ENCODE measurements at regions not wholly inside any gene's neighbourhood (a gene's known extent, or its start where the extent isn't known, plus 50 kb on each side); places are given as distances from the start of the nearest gene placed in this dataset.

DNA sequence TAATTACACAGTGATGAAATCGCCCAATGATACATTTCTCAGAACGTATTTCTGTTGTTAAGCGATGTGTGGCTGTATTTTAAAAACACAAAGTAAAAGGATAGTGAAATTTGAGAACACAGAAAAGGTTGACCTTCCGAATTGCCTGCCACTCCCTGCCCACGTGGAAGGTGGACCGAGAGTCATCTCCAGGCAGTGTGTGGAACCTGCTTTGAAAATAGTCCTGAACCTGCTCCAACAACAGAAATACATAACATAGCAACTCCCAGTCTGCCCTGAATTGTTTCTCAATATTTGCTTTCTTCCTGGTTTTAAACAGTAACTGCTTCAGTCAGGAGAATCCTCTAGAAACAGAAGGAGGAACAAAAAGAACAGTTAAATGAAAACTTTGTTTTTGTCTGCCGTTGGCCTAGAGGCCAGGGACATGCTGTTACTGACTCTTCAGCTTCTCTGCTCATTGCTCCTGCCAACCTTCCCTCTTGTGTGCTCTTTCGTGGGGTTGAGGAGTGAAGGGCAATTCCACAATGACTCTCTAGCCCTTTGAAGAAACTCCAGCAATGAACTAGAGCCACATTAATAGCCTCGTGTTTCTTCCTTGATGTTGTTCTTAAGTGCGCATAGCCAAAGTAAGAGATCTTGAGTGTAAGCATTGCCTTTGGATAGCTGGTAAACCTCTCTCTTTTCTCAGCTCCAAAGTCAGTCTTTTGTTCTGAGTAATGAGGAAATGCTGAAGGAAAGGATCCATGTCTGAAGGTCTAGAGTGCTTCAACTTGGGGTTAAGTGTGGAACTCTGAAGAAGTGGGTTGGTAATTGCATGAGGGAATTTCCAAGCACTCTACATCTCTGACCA, 452.5 kb upstream of the CCL2 start:
- H3K27ac Mint-ChIP-seq (ENCODE audit: low read depth) = no peak overlapping the region
- H3K36me3 Mint-ChIP-seq (ENCODE audit: insufficient read depth) = peaks cover 2% of the 10 kb centered on the region
- H3K4me3 Mint-ChIP-seq = no peak overlapping the region
- no peaks in the 10 kb centered on the region for H3K4me1 Mint-ChIP-seq
- peaks cover 62% of the 10 kb centered on the region for H3K27me3 Mint-ChIP-seq
- ATAC-seq (replicated peaks; ENCODE audit: extremely low read depth, poor library complexity, severe bottlenecking) (no peak), DNase-seq (ENCODE audit: low spot score in 2 of 2) (no peak)
- H3K9me3 Mint-ChIP-seq = no peaks in the 10 kb centered on the region

DNA sequence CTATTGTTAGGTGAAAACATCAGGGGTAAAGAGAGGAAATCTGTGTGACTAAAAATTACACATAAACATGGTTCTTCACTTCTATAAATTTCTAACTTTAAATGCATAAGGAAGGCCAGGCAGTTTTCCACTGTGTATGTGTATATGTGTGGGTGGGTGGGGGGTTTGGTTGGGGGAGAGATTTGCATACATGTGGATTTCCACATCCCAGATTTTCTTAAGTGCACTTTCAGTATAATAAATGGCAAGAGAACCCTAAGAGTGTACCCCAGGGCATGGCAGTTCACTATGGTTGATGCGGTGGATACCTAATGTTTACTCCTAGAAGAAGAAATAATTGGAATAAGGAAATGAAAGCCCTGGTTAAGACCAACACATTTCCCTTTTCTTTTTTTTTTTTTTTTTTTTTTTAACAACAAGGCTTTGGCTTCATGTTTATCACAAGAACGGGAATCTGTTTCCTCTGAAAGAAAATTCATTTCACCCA, 451.8 kb upstream of the CCL2 start:
- Mint-ChIP-seq H3K36me3 (ENCODE audit: insufficient read depth) (peaks cover 2% of the 10 kb centered on the region), H3K27me3 (peaks cover 58% of the 10 kb centered on the region), H3K27ac (ENCODE audit: low read depth) (no peak overlapping the region), H3K4me3 (no peak overlapping the region), H3K4me1 (no peaks in the 10 kb centered on the region), H3K9me3 (no peaks in the 10 kb centered on the region)
- ATAC-seq (replicated peaks; ENCODE audit: extremely low read depth, poor library complexity, severe bottlenecking) = no peak
- DNase-seq (ENCODE audit: low spot score in 2 of 2) = no peak

GRCh38 chr17:33803686-33804085, 451.4 kb upstream of the CCL2 start:
- DNase-seq (ENCODE audit: low spot score in 2 of 2) (no peak), ATAC-seq (replicated peaks; ENCODE audit: extremely low read depth, poor library complexity, severe bottlenecking) (no peak)
- Mint-ChIP-seq H3K36me3 (ENCODE audit: insufficient read depth) (peaks cover 2% of the 10 kb centered on the region), H3K4me3 (no peak overlapping the region), H3K27me3 (peaks cover 60% of the 10 kb centered on the region), H3K9me3 (no peaks in the 10 kb centered on the region), H3K4me1 (no peaks in the 10 kb centered on the region), H3K27ac (ENCODE audit: low read depth) (no peak overlapping the region)

DNA sequence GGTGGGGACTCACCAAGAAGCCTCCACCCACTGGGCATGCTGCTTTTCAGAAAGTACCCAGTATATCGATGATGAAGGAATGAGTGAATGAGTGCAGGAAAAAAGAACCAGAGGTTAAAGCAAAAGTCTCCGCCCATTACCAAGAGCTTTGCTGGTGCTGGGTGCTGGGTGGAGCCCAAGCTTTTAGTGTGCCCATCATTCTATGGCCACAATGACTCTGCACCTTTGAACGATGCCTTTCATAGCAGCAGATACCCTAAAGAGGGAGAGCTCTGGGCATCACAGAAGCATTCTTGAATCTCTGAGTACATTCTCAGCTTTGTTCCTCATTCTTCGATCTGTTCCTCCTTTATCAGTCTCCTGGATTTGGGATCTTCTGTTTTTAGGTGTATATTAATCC, 450.7 kb upstream of the CCL2 start:
- no peaks in the 10 kb centered on the region for H3K4me1 Mint-ChIP-seq
- ATAC-seq (replicated peaks; ENCODE audit: extremely low read depth, poor library complexity, severe bottlenecking) = no peak
- H3K27ac Mint-ChIP-seq (ENCODE audit: low read depth) = no peak overlapping the region
- no peak overlapping the region for H3K4me3 Mint-ChIP-seq
- peaks cover 62% of the 10 kb centered on the region for H3K27me3 Mint-ChIP-seq
- peaks cover 2% of the 10 kb centered on the region for H3K36me3 Mint-ChIP-seq (ENCODE audit: insufficient read depth)
- H3K9me3 Mint-ChIP-seq = no peaks in the 10 kb centered on the region
- DNase-seq (ENCODE audit: low spot score in 2 of 2) = no peak

DNA sequence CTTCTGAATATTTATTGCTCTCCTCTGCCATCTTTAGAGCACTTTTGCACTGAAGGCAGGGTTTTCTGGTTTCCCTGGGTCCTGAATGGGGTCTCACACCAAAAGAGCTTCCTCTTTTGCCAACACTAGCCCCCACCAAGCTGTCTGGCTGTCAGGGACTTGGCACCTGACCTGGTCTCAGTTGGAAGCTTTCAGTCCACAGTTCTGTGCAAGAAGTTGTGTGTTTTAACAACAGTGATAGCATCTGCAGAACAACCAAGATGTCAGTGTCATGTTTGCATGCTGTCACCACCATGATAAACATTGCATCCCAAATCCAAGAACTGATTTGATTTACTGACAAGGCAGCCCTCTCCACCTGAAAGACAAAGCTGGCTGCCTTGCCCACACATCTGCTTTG, 448.5 kb upstream of the CCL2 start:
- peaks cover 74% of the 10 kb centered on the region for H3K27me3 Mint-ChIP-seq
- no peak overlapping the region for H3K27ac Mint-ChIP-seq (ENCODE audit: low read depth)
- H3K4me1 Mint-ChIP-seq = no peaks in the 10 kb centered on the region
- ATAC-seq (replicated peaks; ENCODE audit: extremely low read depth, poor library complexity, severe bottlenecking) (no peak), DNase-seq (ENCODE audit: low spot score in 2 of 2) (no peak)
- no peaks in the 10 kb centered on the region for H3K36me3 Mint-ChIP-seq (ENCODE audit: insufficient read depth)
- H3K4me3 Mint-ChIP-seq = no peak overlapping the region
- no peaks in the 10 kb centered on the region for H3K9me3 Mint-ChIP-seq

DNA sequence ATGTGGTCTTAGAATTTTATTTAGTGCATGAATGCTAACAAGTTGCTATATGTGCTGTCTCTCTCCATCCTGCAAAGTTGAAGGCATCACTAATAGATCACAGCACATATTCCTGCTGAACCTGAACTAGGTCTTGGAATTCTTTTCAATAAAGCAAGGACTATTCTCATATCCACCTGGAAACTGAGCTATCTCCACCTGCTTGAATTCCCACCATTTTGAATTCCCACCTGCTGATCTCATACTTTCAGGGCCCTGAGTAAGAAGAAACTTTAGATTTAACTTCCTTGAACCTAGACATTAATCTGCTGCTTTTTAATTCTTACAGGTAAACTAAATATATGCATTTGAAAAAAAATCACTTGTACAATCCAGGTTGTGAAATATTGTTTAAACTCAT, 445.3 kb upstream of the CCL2 start:
- H3K27me3 Mint-ChIP-seq = peaks cover 65% of the 10 kb centered on the region
- no peaks in the 10 kb centered on the region for H3K4me1 Mint-ChIP-seq
- no peak for DNase-seq (ENCODE audit: low spot score in 2 of 2)
- no peaks in the 10 kb centered on the region for H3K36me3 Mint-ChIP-seq (ENCODE audit: insufficient read depth)
- H3K9me3 Mint-ChIP-seq = no peaks in the 10 kb centered on the region
- no peak overlapping the region for H3K27ac Mint-ChIP-seq (ENCODE audit: low read depth)
- H3K4me3 Mint-ChIP-seq = no peak overlapping the region
- ATAC-seq (replicated peaks; ENCODE audit: extremely low read depth, poor library complexity, severe bottlenecking) = no peak

DNA sequence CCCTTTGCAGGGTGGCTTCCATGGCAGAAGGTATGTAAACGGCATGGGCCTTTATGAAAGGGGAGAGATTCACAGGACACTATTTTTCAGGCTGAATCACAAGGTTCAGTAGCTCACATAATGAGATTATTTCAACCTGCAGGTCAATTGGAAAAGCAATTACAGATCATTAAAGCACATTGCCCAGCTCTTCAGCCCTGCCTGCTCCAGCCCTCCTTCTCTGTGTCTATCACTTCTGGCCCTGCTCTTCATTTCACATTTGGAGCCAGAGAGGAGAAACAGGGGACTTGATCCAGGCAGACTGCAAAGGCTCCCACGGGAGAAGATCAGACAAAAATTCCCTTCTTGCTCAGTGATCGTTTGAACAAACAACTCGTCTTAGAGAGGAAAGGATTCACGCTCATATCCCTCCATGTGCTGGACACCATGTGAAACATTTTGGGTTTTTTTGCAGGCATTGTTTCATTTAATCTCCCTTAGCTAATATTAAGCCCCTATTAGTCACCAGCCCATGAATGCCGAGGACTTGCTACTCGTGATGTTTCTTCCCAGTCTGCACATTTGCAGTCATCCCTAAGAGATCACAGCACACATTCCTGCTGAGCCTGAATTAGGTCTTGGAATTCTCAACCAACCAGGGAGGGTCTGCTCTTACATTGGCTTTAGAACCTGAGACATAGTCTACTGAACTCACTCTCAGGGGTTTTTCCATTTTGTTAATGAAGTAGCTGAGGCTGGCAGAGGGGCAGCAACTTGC, 443.9 kb upstream of the CCL2 start:
- ATAC-seq (replicated peaks; ENCODE audit: extremely low read depth, poor library complexity, severe bottlenecking) (no peak), DNase-seq (ENCODE audit: low spot score in 2 of 2) (no peak)
- H3K27me3 Mint-ChIP-seq = peaks cover 62% of the 10 kb centered on the region
- H3K4me3 Mint-ChIP-seq = no peak overlapping the region
- no peaks in the 10 kb centered on the region for H3K9me3 Mint-ChIP-seq
- H3K4me1 Mint-ChIP-seq = no peaks in the 10 kb centered on the region
- no peak overlapping the region for H3K27ac Mint-ChIP-seq (ENCODE audit: low read depth)
- H3K36me3 Mint-ChIP-seq (ENCODE audit: insufficient read depth) = no peaks in the 10 kb centered on the region

- no peak overlapping the region for H3K4me3 Mint-ChIP-seq
- no peak overlapping the region for H3K27ac Mint-ChIP-seq (ENCODE audit: low read depth)
- ATAC-seq (replicated peaks; ENCODE audit: extremely low read depth, poor library complexity, severe bottlenecking) (no peak), DNase-seq (ENCODE audit: low spot score in 2 of 2) (no peak)
- H3K27me3 Mint-ChIP-seq = peaks cover 62% of the 10 kb centered on the region
- H3K36me3 Mint-ChIP-seq (ENCODE audit: insufficient read depth) = no peaks in the 10 kb centered on the region
- no peaks in the 10 kb centered on the region for H3K4me1 Mint-ChIP-seq
- no peaks in the 10 kb centered on the region for H3K9me3 Mint-ChIP-seq
Measured at GRCh38 chr17:33811984-33812577, 443.0 kb upstream of the CCL2 start.

DNA sequence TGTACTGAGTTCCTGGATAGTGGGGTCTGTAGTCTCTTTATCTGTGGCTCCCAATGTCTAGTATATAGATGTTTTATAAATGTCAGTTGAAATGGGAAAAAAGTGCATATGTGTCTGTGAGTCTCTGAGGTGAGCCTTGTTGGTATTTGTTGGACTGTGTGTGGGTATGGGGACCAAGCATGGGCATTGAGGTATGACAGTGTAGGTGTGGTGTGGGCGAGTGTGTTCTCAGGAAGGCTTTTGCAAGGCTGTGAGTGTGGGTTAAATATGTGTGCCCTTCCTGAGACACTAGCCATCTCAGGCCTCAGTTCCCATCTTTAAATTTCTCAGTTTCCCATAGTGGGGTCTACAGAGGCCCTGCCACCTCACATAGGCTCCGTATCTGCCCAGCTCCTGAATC, 440.2 kb upstream of the CCL2 start:
- Mint-ChIP-seq H3K36me3 (ENCODE audit: insufficient read depth) (no peaks in the 10 kb centered on the region), H3K27me3 (peaks cover 55% of the 10 kb centered on the region), H3K9me3 (no peaks in the 10 kb centered on the region), H3K4me1 (no peaks in the 10 kb centered on the region), H3K4me3 (no peak overlapping the region), H3K27ac (ENCODE audit: low read depth) (no peak overlapping the region)
- DNase-seq (ENCODE audit: low spot score in 2 of 2) (no peak), ATAC-seq (replicated peaks; ENCODE audit: extremely low read depth, poor library complexity, severe bottlenecking) (no peak)

- no peaks in the 10 kb centered on the region for H3K36me3 Mint-ChIP-seq (ENCODE audit: insufficient read depth)
- DNase-seq (ENCODE audit: low spot score in 2 of 2) = no peak
- H3K4me1 Mint-ChIP-seq = no peaks in the 10 kb centered on the region
- no peak overlapping the region for H3K4me3 Mint-ChIP-seq
- H3K27ac Mint-ChIP-seq (ENCODE audit: low read depth) = no peak overlapping the region
- H3K27me3 Mint-ChIP-seq = peaks cover 44% of the 10 kb centered on the region
- no peaks in the 10 kb centered on the region for H3K9me3 Mint-ChIP-seq
- no peak for ATAC-seq (replicated peaks; ENCODE audit: extremely low read depth, poor library complexity, severe bottlenecking)
Measured at GRCh38 chr17:33816036-33816435, 439.0 kb upstream of the CCL2 start.

GRCh38 chr17:33816842-33817617, 438.1 kb upstream of the CCL2 start:
- no peak for ATAC-seq (replicated peaks; ENCODE audit: extremely low read depth, poor library complexity, severe bottlenecking)
- Mint-ChIP-seq H3K36me3 (ENCODE audit: insufficient read depth) (no peaks in the 10 kb centered on the region), H3K27ac (ENCODE audit: low read depth) (no peak overlapping the region), H3K9me3 (no peaks in the 10 kb centered on the region), H3K4me1 (no peaks in the 10 kb centered on the region), H3K4me3 (no peak overlapping the region), H3K27me3 (peaks cover 45% of the 10 kb centered on the region)
- no peak for DNase-seq (ENCODE audit: low spot score in 2 of 2)

GRCh38 chr17:33819539-33819938, 435.5 kb upstream of the CCL2 start:
- Mint-ChIP-seq H3K27me3 (peaks cover 58% of the 10 kb centered on the region), H3K27ac (ENCODE audit: low read depth) (no peak overlapping the region), H3K9me3 (no peaks in the 10 kb centered on the region), H3K4me1 (no peaks in the 10 kb centered on the region), H3K4me3 (no peak overlapping the region), H3K36me3 (ENCODE audit: insufficient read depth) (no peaks in the 10 kb centered on the region)
- ATAC-seq (replicated peaks; ENCODE audit: extremely low read depth, poor library complexity, severe bottlenecking) (no peak), DNase-seq (ENCODE audit: low spot score in 2 of 2) (no peak)
